ENCODE measurements at regions not wholly inside any gene's neighbourhood (a gene's known extent, or its start where the extent isn't known, plus 50 kb on each side); places are given as distances from the start of the nearest gene placed in this dataset.
"Not testable (repeated sequence)": the region's sequence is repeated elsewhere in the genome, so short reads cannot be mapped to it uniquely, and the experiment has no call there.

GRCh38 chr6:15148356-15148946, 97.4 kb upstream of the JARID2 start:
- TF ChIP-seq ZNF274 (IDR thresholded peaks at IDR 0.05; ENCODE audit: low read depth, low read length) = no peak
- no peak overlapping the region for H3K4me3 ChIP-seq (ENCODE audit: low read length)

GRCh38 chr6:15150207-15150606, 95.7 kb upstream of the JARID2 start:
- no peak overlapping the region for H3K4me3 ChIP-seq (ENCODE audit: low read length)
- TF ChIP-seq ZNF274 (IDR thresholded peaks at IDR 0.05; ENCODE audit: low read depth, low read length) = no peak

GRCh38 chr6:15152700-15153099, 93.2 kb upstream of the JARID2 start:
- no peak for TF ChIP-seq ZNF274 (IDR thresholded peaks at IDR 0.05; ENCODE audit: low read depth, low read length)
- no peak overlapping the region for H3K4me3 ChIP-seq (ENCODE audit: low read length)

GRCh38 chr6:15153191-15153590, 92.7 kb upstream of the JARID2 start:
- no peak for TF ChIP-seq ZNF274 (IDR thresholded peaks at IDR 0.05; ENCODE audit: low read depth, low read length)
- no peak overlapping the region for H3K4me3 ChIP-seq (ENCODE audit: low read length)

DNA sequence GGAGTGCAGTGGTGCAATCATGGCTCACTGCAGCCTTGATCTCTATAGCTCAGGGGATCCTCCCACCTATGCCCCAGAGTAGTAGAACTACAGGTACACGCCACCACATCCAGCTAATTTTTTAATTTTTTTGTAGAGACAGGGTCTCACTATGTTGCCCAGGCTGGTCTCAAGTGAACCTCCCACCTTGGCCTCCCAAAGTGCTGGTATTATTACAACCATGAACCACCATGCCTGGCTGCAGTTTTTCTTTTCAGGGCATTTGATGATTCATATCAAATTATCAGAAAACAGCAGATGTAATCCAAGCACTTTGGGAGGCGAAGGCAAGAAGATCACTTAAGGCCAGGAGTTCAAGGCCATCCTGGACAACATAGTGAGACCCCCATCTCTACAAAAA, 88.4 kb upstream of the JARID2 start:
- no peak overlapping the region for H3K4me3 ChIP-seq (ENCODE audit: low read length)
- TF ChIP-seq ZNF274 (IDR thresholded peaks at IDR 0.05; ENCODE audit: low read depth, low read length) = no peak

DNA sequence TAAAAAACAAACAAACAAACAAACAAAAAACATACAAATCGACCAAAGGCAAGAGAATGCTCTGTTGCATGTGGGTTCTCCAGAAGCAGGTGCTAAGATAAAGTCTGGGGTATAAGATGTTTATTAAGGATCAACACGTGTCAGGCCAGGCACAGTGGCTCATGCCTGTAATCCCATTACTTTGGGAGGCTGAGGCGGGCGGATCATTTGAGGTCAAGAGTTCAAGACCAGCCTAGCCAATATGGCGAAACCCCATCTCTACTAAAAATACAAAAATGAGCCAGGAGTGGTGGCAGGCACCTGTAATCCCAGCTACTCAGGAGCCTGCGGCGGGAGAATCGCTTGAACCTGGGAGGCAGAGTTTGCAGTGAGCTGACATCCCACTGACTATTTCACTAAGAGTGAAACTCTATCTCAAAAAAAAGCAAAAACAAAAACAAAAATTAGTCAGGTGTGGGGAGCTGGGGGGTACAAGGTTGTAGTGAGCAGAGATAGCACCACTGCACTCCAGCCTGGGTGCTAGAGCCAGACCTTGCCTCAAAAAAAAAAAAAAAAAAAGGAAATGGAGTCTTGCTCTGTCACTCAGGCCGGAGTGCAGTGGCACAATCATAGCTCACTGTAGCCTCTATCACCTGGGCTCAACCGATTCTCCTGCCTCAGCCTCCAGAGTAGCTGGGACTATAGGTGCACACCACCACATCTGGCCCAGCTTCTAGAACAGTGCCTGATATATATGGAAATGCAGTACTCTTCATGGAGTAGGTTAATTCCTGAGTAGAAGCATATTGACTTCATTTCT, 86.8 kb upstream of the JARID2 start:
- no peak overlapping the region for H3K4me3 ChIP-seq (ENCODE audit: low read length)
- no peak for TF ChIP-seq ZNF274 (IDR thresholded peaks at IDR 0.05; ENCODE audit: low read depth, low read length)

- no peak overlapping the region for H3K4me3 ChIP-seq (ENCODE audit: low read length)
- no peak for TF ChIP-seq ZNF274 (IDR thresholded peaks at IDR 0.05; ENCODE audit: low read depth, low read length)
Observed at GRCh38 chr6:15160812-15161211, 85.1 kb upstream of the JARID2 start.

DNA sequence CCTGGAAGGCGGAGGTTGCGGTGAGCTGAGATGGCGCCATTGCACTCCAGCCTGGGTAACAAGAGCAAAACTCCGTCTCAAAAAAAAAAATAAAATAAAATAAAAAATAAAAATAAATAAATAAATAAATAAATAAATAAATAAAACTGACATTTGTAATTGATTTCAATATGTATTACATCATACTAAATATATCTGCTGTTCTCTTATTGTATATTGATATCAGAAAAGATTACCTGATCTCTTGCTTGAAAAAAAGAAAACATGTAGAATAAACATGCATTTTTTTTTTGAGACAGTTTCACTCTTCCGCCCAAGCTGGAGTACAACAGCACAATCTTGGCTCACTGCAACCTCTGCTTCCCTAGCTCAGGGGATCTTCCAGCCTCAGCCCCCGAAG, 81.0 kb upstream of the JARID2 start:
- H3K4me3 ChIP-seq (ENCODE audit: low read length) = not testable (repeated sequence)

GRCh38 chr6:15166121-15166520, 79.7 kb upstream of the JARID2 start:
- no peak overlapping the region for H3K4me3 ChIP-seq (ENCODE audit: low read length)
- TF ChIP-seq ZNF274 (IDR thresholded peaks at IDR 0.05; ENCODE audit: low read depth, low read length) = no peak

GRCh38 chr6:15170126-15170525, 75.7 kb upstream of the JARID2 start:
- no peak overlapping the region for H3K4me3 ChIP-seq (ENCODE audit: low read length)
- no peak for TF ChIP-seq ZNF274 (IDR thresholded peaks at IDR 0.05; ENCODE audit: low read depth, low read length)

DNA sequence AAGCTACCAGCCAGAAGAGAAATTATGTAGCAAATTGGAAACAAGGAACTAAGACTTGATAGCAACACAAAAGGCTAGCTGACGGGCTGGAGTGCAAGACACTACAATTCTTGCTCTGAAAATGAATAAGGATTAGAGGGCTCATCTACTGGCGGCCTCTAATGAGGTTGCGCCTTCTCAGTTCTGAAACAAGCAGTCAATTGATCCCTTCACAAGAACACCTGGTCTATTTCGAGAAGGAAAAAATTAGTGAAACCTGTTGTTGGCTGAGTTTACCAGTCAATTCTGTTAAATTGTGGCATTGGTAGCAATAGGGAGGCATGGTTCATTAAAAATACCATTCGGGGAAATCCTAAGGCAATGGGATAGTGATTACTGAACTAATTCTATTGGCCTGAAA, 74.8 kb upstream of the JARID2 start:
- TF ChIP-seq ZNF274 (IDR thresholded peaks at IDR 0.05; ENCODE audit: low read depth, low read length) = no peak
- no peak overlapping the region for H3K4me3 ChIP-seq (ENCODE audit: low read length)

GRCh38 chr6:15176816-15177370, 69.0 kb upstream of the JARID2 start:
- H3K4me3 ChIP-seq (ENCODE audit: low read length) = no peak overlapping the region
- TF ChIP-seq ZNF274 (IDR thresholded peaks at IDR 0.05; ENCODE audit: low read depth, low read length) = no peak

- no peak for TF ChIP-seq ZNF274 (IDR thresholded peaks at IDR 0.05; ENCODE audit: low read depth, low read length)
- H3K4me3 ChIP-seq (ENCODE audit: low read length) = no peak overlapping the region
Observed at GRCh38 chr6:15183979-15184378, 61.9 kb upstream of the JARID2 start.

DNA sequence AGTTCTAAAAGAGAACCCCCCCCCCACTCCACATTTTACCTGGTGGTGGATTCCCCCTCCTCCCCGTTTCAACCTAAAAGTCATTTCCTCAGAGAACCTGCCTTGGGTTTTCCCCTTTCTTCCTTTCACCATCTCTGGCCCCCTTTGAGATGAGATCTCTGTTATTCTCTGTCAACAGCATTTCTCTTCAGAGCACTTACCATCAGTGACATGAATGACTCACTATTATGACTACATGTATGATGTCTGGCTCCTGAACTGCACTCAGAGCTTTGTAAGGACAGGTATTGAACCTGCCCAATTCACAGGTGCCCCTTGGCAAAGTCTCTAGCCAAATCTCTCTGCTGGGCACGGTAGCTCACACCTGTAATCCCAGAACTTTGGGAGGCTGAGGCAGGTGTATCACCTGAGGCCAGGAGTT, 61.4 kb upstream of the JARID2 start:
- TF ChIP-seq ZNF274 (IDR thresholded peaks at IDR 0.05; ENCODE audit: low read depth, low read length) = no peak
- no peak overlapping the region for H3K4me3 ChIP-seq (ENCODE audit: low read length)

- H3K4me3 ChIP-seq (ENCODE audit: low read length) = not testable (repeated sequence)
Observed at GRCh38 chr6:15185111-15185510, 60.8 kb upstream of the JARID2 start.

GRCh38 chr6:15193451-15193850, 52.4 kb upstream of the JARID2 start:
- H3K4me3 ChIP-seq (ENCODE audit: low read length) = not testable (repeated sequence)

Measured in GM08714 (cell line).